Heart left ventricle (tissue), 16 donors: ENCODE measurements at regions not wholly inside any gene's neighbourhood (a gene's known extent, or its start where the extent isn't known, plus 50 kb on each side); places are given as distances from the start of the nearest gene placed in this dataset.

Experiments used
- ATAC-seq, 4 donors: fragments of 200-7000 bp; cut with Tn5 transposase; one replicate each; pipeline ENCODE4 v1.9.1; 2020 to 2022; ENCODE audit warnings: moderate library complexity in 4 of 4, mild to moderate bottlenecking in 3 of 4, moderate number of reproducible peaks in 1 of 4
- DNase-seq, 5 donors: peaks; one replicate each; pipeline ENCODE4 v3.0.0-alpha.2; 2020
- H3K27ac ChIP-seq, 12 donors: fragments of 200-600 bp; sonication (generic) in 4 of 12; one replicate each; pipeline versions ENCODE4 v1.5.0 to v1.8.0; 2016 to 2022; ENCODE audit warnings: mild to moderate bottlenecking in 2 of 12
- H3K27me3 ChIP-seq, 9 donors: fragments of 200-600 bp; sonication (generic) in 2 of 9; one replicate each; pipeline versions ENCODE4 v1.5.1 to v1.8.0; 2016 to 2022; ENCODE audit warnings: mild to moderate bottlenecking in 3 of 9
- H3K36me3 ChIP-seq, 9 donors: fragments of 200-600 bp; sonication (generic) in 2 of 9; one replicate each; pipeline versions ENCODE4 v1.5.0 to v1.8.0; 2018 to 2022; ENCODE audit warnings: mild to moderate bottlenecking in 2 of 9
- H3K4me1 ChIP-seq, 12 donors: fragments of 200-600 bp; sonication (generic) in 4 of 12; one replicate each; pipeline versions ENCODE4 v1.5.0 to v1.8.0; 2016 to 2022; ENCODE audit warnings: mild to moderate bottlenecking in 3 of 12
- H3K4me3 ChIP-seq, 12 donors: fragments of 200-600 bp; sonication (generic) in 4 of 12; one replicate each; pipeline versions ENCODE4 v1.5.0 to v1.8.0; 2017 to 2022; ENCODE audit warnings: mild to moderate bottlenecking in 9 of 12, moderate library complexity in 4 of 12
- H3K9me3 ChIP-seq, 12 donors: fragments of 200-600 bp; sonication (generic) in 4 of 12; one replicate each; pipeline versions ENCODE4 v1.5.0 to v1.8.0; 2016 to 2022; ENCODE audit warnings: mild to moderate bottlenecking in 1 of 12
- CTCF ChIP-seq, 12 donors: fragments of 200-600 bp; sonication (generic) in 4 of 12; IDR thresholded peaks; one replicate each; pipeline versions ENCODE4 v1.5.0 to v1.8.0; 2018 to 2022; ENCODE audit warnings: antibody characterized with exemption in 12 of 12, mild to moderate bottlenecking in 5 of 12
- POLR2A ChIP-seq, 2 donors: fragments of 450-650 bp; IDR thresholded peaks; one replicate each; pipeline ENCODE4 v1.6.1; 2017; ENCODE audit warnings: antibody characterized with exemption in 2 of 2, mild to moderate bottlenecking in 2 of 2, moderate library complexity in 2 of 2
- WGBS, 4 donors: extraction: QIAGEN DNeasy Blood & Tissue Kit in 2 of 4; methylation state at CpG; one replicate each; pipeline versions ENCODE4 v1.1.5 to v1.1.7; 2013 to 2018; 5-methylcytosine and 5-hydroxymethylcytosine counted together
- intact Hi-C, 10 donors: fragments of 100-400 bp; cut with DNase I; formaldehyde crosslinking; loops; one replicate each; pipeline versions ENCODE4 v1.11.1 to v1.14.2; 2022
- donor health status: ischemic (EF 13 %, LVEDD 7.1; RV severe dilation, severe dysfunction).
- donor health status: healthy with polysubstance abuse.
- donor health status: DM: no; HTN: yes; CAD: no.
- donor health status: DM: no; HTN: no; CAD: no.
- donor health status: ischemic (EF 25% LVEDD 6.9; RV normal size, moderate dysfunction).
- donor health status: ischemic (EF 25% LVEDD 5.7; RV mildly dilated, moderate dysfunction).
- donor health status: healthy.
- donor health status: DM: yes; HTN: yes; CAD: no.
- donor health status: ischemic (EF 35%, LVEDD 5.7; RV mildly dilated, moderate dysfunction).
- donor health status: nonischemic (EF 11% LVEDD 7.7; RV severe dilation, severe dysfunction).
- donor health status: DM: yes; HTN: yes; CAD: no.
- donor health status: PGD.
- donor health status: ischemic (EF 29% LVEDD 5.4; RV normal size, mild dysfunction).
- donor health status: nonischemic (EF 23%, LVEDD 6.1; RV moderate dilation, normal function).

GRCh38 chr2:217612920-217613319 is 389.9 kb downstream of the TNS1 start:
- DNase-seq (no peak), ATAC-seq (no peak)
- TF ChIP-seq CTCF (IDR thresholded peaks at IDR 0.05) (no peak), POLR2A (IDR thresholded peaks at IDR 0.05) (no peak)
- Histone ChIP-seq H3K4me3 (no peak overlapping the region), H3K27ac (no peak overlapping the region), H3K36me3 (no peaks in the 10 kb centered on the region), H3K27me3 (no peaks in the 10 kb centered on the region), H3K4me1 (peaks cover 0 to 12% (median 2%) of the 10 kb centered on the region in 12 donors), H3K9me3 (no peaks in the 10 kb centered on the region)
- 92 to 97% (median 94%) methylated on average over 9 of the region's 9 CpGs for WGBS, 4 donors
- intact Hi-C loops = no loop called here

GRCh38 chr2:217612211-217612610 is 390.6 kb downstream of the TNS1 start:
- intact Hi-C loops = no loop called here
- ATAC-seq (no peak), DNase-seq (no peak)
- Histone ChIP-seq H3K27ac (no peak overlapping the region), H3K4me1 (peaks cover 0 to 15% (median 2%) of the 10 kb centered on the region in 12 donors), H3K36me3 (no peaks in the 10 kb centered on the region), H3K4me3 (no peak overlapping the region), H3K9me3 (no peaks in the 10 kb centered on the region), H3K27me3 (no peaks in the 10 kb centered on the region)
- 80 to 93% (median 88%) methylated on average over 3 of the region's 3 CpGs for WGBS, 4 donors
- TF ChIP-seq POLR2A (IDR thresholded peaks at IDR 0.05) = no peak
- TF ChIP-seq CTCF (IDR thresholded peaks at IDR 0.05) = no peak

DNA sequence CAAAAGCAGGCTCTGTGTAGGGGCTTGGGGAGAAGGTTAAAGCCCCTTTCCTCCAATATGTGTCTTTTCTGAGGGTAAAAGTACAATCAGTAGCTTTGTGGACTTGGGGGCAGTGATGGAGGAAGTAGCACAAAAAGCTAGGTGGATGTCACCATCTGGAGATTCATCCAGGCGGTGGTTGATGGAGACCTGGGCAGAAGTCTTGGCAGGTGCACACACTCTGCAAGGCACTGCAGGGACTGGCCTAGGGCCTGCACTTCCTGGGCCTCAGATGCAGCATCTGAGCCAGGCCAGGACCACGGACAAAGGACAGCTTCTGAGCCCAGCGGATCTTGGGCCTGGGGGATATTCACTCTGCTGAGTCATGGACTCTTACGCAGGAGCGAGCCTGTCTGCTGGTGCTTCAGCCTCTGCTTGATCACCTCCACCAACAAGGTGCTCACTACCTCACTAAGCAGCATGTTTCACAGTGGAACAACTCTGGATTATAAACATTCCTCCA is 391.1 kb downstream of the TNS1 start:
- intact Hi-C loops = no loop called here
- no peak overlapping the region for H3K27ac ChIP-seq
- WGBS, 4 donors = 93 to 100% (median 97%) methylated on average over 3 to 5 of the region's 5 CpGs
- DNase-seq (no peak), ATAC-seq (no peak)
- H3K9me3 ChIP-seq = no peaks in the 10 kb centered on the region
- TF ChIP-seq CTCF (IDR thresholded peaks at IDR 0.05) (no peak), POLR2A (IDR thresholded peaks at IDR 0.05) (no peak)
- H3K27me3 ChIP-seq = no peaks in the 10 kb centered on the region
- H3K36me3 ChIP-seq = no peaks in the 10 kb centered on the region
- H3K4me3 ChIP-seq = no peak overlapping the region
- peaks cover 0 to 11% (median under 1%) of the 10 kb centered on the region in 12 donors for H3K4me1 ChIP-seq

GRCh38 chr2:217611056-217611455 is 391.7 kb downstream of the TNS1 start:
- intact Hi-C loops = no loop called here
- TF ChIP-seq CTCF (IDR thresholded peaks at IDR 0.05) (no peak), POLR2A (IDR thresholded peaks at IDR 0.05) (no peak)
- Histone ChIP-seq H3K4me1 (peaks cover 0 to 11% (median 0%) of the 10 kb centered on the region in 12 donors), H3K4me3 (no peak overlapping the region), H3K36me3 (no peaks in the 10 kb centered on the region), H3K9me3 (no peaks in the 10 kb centered on the region), H3K27me3 (no peaks in the 10 kb centered on the region), H3K27ac (no peak overlapping the region)
- ATAC-seq = no peak
- no peak for DNase-seq
- WGBS, 4 donors = 91 to 98% (median 93%) methylated on average over 4 of the region's 4 CpGs
